ENCODE measurements at regions not wholly inside any gene's neighbourhood (a gene's known extent, or its start where the extent isn't known, plus 50 kb on each side); places are given as distances from the start of the nearest gene placed in this dataset.

- TF ChIP-seq GABPA (IDR thresholded peaks at IDR 0.05; ENCODE audit: low read depth) (no peak), CTCF (IDR thresholded peaks at IDR 0.05; ENCODE audit: insufficient read depth, low read length) (no peak), POLR2AphosphoS5 (IDR thresholded peaks at IDR 0.05; ENCODE audit: low read depth) (no peak), SPI1 (IDR thresholded peaks at IDR 0.05; ENCODE audit: borderline replicate concordance, low read depth) (no peak), REST (IDR thresholded peaks at IDR 0.05; ENCODE audit: insufficient replicate concordance, low read depth) (no peak)
Observed at GRCh38 chr13:68378294-68378693, 1148.2 kb upstream of the PCDH9 start.

All from HL-60 (cell line).